ENCODE measurements at regions not wholly inside any gene's neighbourhood (a gene's known extent, or its start where the extent isn't known, plus 50 kb on each side); places are given as distances from the start of the nearest gene placed in this dataset.

DNA sequence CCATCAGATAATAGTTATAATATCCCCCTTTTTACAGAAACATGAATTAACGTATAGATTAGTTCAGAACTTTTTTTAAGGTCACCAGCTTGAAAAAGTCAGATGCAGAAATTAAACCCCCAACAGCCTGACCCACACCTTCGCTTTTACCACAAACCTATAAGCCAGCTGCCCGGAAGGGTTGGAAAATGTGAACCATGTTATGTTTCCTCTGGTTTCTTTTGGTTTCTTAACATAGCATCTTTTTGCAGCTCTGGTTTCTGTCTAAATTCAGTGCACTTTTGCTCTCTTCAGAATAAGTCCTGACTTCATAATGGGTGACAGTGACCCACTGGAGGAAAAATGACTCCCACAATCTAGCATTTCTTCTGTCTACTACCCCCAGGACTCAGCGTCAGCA, 381.7 kb upstream of the DDX18 start:
- TF ChIP-seq, protein P1, sequence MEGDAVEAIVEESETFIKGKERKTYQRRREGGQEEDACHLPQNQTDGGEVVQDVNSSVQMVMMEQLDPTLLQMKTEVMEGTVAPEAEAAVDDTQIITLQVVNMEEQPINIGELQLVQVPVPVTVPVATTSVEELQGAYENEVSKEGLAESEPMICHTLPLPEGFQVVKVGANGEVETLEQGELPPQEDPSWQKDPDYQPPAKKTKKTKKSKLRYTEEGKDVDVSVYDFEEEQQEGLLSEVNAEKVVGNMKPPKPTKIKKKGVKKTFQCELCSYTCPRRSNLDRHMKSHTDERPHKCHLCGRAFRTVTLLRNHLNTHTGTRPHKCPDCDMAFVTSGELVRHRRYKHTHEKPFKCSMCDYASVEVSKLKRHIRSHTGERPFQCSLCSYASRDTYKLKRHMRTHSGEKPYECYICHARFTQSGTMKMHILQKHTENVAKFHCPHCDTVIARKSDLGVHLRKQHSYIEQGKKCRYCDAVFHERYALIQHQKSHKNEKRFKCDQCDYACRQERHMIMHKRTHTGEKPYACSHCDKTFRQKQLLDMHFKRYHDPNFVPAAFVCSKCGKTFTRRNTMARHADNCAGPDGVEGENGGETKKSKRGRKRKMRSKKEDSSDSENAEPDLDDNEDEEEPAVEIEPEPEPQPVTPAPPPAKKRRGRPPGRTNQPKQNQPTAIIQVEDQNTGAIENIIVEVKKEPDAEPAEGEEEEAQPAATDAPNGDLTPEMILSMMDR (IDR thresholded peaks at IDR 0.05; ENCODE audit: low read depth, low read length, missing control alignments), result no peak
- in situ Hi-C loops (cut with HindIII; ENCODE audit: low pct_ligation_motif_present, low sequenced_read_pairs), result no loop called here
- Histone ChIP-seq H3K27ac (no peak overlapping the region), H3K4me3 (ENCODE audit: low read depth, low read length) (no peak overlapping the region), H3K27me3 (replicated peaks) (no peaks in the 10 kb centered on the region), H3K36me3 (replicated peaks) (no peaks in the 10 kb centered on the region)
- no peak for DNase-seq

DNA sequence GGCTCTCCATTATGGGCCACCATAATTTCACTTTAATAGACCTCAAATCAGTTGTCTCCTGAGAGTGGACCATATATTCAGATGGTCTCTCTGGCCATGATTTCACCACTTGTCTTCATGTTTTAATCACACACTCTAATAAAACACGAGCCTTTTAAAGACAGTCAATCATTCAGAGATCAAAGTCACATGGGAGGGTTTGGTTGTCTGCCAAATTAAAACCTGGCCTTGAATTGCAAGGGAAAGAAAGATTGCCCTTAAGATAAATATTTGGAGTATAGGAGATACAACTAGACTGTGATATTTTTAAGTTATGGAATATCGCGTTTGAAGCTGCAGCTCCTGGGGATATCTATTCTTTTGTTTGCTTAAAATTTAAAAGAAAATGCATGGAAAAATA, 377.8 kb upstream of the DDX18 start:
- Histone ChIP-seq H3K27me3 (replicated peaks) (no peaks in the 10 kb centered on the region), H3K27ac (no peak overlapping the region), H3K4me3 (ENCODE audit: low read depth, low read length) (no peak overlapping the region), H3K36me3 (replicated peaks) (no peaks in the 10 kb centered on the region)
- TF ChIP-seq, protein P1 (IDR thresholded peaks at IDR 0.05; ENCODE audit: low read depth, low read length, missing control alignments), result no peak
- in situ Hi-C loops (cut with HindIII; ENCODE audit: low pct_ligation_motif_present, low sequenced_read_pairs), result no loop called here
- no peak for DNase-seq

DNA sequence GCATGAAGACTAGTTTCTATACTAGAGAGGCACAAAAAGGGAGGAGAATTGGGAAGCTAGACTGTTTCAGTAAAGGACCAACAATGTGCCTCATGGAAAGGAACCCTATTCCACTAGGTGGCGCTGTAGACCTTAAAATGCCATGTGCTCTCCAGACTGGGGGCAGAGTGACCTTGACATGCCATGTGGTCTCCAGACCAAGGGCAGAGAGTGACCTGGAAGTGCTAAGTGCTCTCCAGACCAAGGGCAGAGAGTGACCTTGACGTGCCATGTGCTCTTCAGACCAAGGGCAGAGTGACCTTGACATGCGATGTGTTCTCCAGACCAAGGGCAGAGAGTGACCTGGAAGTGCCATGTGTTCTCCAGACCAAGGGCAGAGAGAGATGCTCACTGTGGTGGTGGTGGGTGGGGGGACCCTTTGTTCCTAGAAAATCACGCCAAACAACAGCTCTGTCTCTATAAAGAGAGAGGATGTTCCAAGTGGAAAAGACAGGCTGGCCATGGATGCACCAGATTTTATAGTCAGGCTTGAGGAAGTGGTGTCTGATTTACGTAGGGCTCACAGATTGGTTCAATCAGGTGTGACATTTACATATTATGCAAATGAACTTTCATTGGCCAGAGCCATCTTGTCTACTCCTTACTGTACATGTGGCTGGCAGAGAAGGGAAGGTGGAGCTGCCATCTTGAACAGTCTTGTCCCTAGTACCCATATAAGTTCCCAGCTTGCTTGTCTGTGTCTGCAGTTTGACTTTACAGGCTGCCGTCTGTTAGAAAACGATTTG, 344.0 kb upstream of the DDX18 start:
- TF ChIP-seq, protein P1 (IDR thresholded peaks at IDR 0.05; ENCODE audit: low read depth, low read length, missing control alignments), result peak; percentile 22
- Histone ChIP-seq H3K4me3 (ENCODE audit: low read depth, low read length) (no peak overlapping the region), H3K36me3 (replicated peaks) (no peaks in the 10 kb centered on the region), H3K27ac (no peak overlapping the region), H3K27me3 (replicated peaks) (no peaks in the 10 kb centered on the region)
- no peak for DNase-seq
- in situ Hi-C loops (cut with HindIII; ENCODE audit: low pct_ligation_motif_present, low sequenced_read_pairs), result no loop called here

DNA sequence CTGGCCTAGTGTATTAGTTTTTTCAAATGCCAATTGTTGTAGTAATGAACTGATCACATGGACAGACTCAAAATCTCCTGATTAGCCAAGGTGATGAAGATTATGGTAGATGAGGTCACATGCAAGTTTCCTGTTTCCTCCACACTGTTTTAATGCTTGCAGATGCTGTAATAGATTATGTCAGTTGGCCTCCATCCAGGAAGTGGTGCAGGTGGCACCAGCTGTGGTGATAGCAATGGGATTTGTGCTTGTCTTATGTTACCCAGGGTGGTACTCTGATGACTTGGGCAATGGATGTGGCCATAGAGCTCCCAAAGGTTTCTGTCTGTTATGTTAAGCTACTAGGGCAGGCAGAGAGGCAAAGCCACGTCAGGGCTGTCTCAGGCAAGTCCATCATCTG, 332.9 kb upstream of the DDX18 start:
- TF ChIP-seq, protein P1 (IDR thresholded peaks at IDR 0.05; ENCODE audit: low read depth, low read length, missing control alignments), result no peak
- Histone ChIP-seq H3K27ac (no peak overlapping the region), H3K4me3 (ENCODE audit: low read depth, low read length) (no peak overlapping the region), H3K27me3 (replicated peaks) (no peaks in the 10 kb centered on the region), H3K36me3 (replicated peaks) (no peaks in the 10 kb centered on the region)
- DNase-seq, result no peak
- in situ Hi-C loops (cut with HindIII; ENCODE audit: low pct_ligation_motif_present, low sequenced_read_pairs), result no loop called here

DNA sequence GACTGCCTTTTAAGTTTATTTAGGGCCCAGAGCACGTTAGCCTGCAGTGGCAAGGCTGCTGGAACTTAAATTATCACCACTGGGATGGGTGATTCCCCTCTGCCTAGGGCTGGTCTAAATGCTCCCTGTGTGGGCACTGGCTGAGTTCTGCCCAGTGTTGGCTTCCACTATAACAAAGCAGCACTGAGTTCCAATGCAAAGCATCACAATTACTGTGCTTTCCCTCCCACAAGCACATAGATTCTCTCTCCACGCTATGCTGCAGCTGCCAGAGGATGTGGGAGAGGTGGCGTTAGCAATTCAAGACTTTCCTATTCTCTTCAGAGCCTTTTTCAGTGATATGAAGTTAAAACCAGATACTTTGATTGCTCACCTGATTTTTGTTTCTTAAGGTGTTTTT, 328.9 kb upstream of the DDX18 start:
- in situ Hi-C loops (cut with HindIII; ENCODE audit: low pct_ligation_motif_present, low sequenced_read_pairs), result no loop called here
- Histone ChIP-seq H3K36me3 (replicated peaks) (no peaks in the 10 kb centered on the region), H3K4me3 (ENCODE audit: low read depth, low read length) (no peak overlapping the region), H3K27ac (no peak overlapping the region), H3K27me3 (replicated peaks) (no peaks in the 10 kb centered on the region)
- TF ChIP-seq, protein P1 (IDR thresholded peaks at IDR 0.05; ENCODE audit: low read depth, low read length, missing control alignments), result no peak
- no peak for DNase-seq

DNA sequence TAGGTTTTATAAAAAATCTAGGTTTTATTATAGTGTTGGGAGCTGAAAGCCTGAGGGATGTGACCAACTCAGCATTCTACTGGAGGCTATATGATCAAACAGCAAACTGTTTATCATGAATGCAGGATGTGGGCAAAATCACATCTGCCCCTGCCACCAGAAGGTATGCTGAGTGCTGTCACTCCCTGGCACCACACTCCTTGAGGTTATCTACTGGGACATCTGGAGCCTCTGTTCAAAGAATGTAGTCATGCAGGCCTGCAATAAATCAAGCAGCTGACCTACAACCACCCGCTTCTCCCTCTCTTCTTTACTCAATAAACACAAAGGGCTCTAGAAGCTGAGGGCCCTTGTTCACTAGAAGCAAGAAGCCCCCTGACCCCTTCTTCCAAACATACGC, 328.4 kb upstream of the DDX18 start:
- H3K36me3 ChIP-seq (replicated peaks), result no peaks in the 10 kb centered on the region
- no peaks in the 10 kb centered on the region for H3K27me3 ChIP-seq (replicated peaks)
- in situ Hi-C loops (cut with HindIII; ENCODE audit: low pct_ligation_motif_present, low sequenced_read_pairs), result no loop called here
- DNase-seq, result no peak
- TF ChIP-seq, protein P1 (IDR thresholded peaks at IDR 0.05; ENCODE audit: low read depth, low read length, missing control alignments), result no peak
- H3K27ac ChIP-seq, result no peak overlapping the region
- no peak overlapping the region for H3K4me3 ChIP-seq (ENCODE audit: low read depth, low read length)

Data from brain microvascular endothelial cell (primary cell).